Activated CD8-positive, alpha-beta memory T cell treated with anti-CD3 and anti-CD28 coated beads, Interleukin-2, amount 50 U/mL, for 4 hours (primary cell): ENCODE measurements at regions not wholly inside any gene's neighbourhood (a gene's known extent, or its start where the extent isn't known, plus 50 kb on each side); places are given as distances from the start of the nearest gene placed in this dataset.

Experiments used
- DNase-seq: peaks from one replicate; pipeline ENCODE4 v3.0.0-alpha.2; 2020

GRCh38 chr14:51307551-51307950 is 67.5 kb downstream of the TMX1 start:
- no peak for DNase-seq

GRCh38 chr14:51308866-51309265 is 68.8 kb downstream of the TMX1 start:
- no peak for DNase-seq

- no peak for DNase-seq
Measured at GRCh38 chr14:51310505-51310944, 70.5 kb downstream of the TMX1 start.

DNA sequence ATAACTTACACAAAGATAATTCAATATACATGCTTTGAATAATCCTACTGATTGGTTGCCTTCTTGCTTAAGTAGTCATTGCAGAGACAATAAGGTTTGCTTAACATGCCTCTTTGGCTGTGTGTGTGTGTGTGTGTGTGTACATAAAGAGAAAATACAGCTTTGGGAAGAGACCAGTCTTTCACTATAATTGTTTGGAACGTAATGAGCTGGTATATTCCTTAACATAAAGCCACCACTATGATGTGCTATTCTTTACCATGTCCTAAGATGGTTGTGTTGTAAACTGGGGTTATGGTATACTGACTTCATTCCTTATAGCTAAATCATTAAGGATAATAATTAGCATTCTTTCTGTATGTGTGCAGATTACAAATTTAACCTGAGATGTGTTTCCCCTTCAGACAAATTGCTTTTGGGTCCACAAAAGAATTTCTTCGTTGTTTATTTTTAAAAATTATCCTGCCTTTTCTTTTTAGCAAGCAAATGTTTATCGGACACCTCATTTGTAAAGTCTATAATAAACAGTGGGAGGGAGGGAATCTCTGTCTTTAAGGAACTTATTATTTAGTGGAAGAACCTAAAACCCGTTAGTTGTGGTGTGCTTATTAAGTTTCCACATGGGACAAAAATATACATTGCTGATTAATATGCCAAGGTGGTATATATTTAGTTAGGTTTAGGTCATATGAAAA is 74.4 kb downstream of the TMX1 start:
- no peak for DNase-seq

- DNase-seq = no peak
Measured at GRCh38 chr14:51317373-51317772, 77.3 kb downstream of the TMX1 start.

GRCh38 chr14:51318813-51319597 is 79.0 kb downstream of the TMX1 start:
- no peak for DNase-seq

GRCh38 chr14:51321036-51321435 is 81.0 kb downstream of the TMX1 start:
- no peak for DNase-seq

DNA sequence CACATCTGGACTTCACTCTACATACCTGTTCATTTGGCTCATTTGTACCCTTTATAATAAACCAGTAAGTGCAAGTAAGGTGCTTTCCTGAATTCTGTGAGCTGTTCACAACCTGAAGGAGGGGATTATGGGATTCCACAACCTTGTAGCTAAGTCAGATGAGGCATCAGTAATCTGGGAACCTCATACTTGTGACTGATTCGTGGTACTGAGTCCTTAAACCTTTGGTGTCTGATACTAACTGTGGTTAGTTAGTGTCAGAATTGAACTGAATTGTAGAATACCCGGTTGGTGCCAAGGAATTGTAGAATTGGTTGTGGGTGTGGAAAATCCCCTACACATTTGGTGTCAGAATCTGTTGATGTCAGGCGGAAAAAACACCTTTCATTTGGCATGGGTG is 83.4 kb downstream of the TMX1 start:
- no peak for DNase-seq

- DNase-seq = no peak
Measured at GRCh38 chr14:51327376-51327775, 87.3 kb downstream of the TMX1 start.

GRCh38 chr14:51328064-51328771 is 88.2 kb downstream of the TMX1 start:
- peak; percentile 16 for DNase-seq

DNA sequence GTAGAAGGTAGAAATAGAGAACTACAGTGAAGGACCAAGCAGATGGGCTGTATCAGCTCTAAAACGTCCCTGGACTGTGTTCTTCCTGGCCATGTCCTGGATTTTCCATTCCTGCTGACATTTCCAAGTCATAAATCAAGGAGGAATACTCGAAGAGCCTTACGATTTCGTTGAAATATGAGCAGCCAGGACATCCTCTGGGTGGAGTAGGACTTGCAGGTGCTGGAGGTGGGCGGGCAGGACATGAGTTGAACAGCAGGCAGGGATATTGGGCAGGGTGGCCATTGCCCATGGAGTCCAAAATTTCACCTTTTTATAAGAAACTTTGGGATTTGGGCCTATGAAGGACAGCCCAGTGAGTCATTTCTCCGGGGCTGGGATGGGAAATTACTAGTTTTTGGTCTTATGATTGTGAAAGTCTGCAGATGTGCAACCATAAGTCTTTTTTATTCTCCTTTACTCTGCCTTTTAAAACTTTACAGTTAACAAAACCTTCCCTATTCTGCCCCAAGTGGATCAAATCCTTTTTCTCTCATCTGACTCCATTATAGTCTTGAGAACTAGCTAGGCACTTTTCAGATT is 88.8 kb downstream of the TMX1 start:
- DNase-seq = no peak

DNA sequence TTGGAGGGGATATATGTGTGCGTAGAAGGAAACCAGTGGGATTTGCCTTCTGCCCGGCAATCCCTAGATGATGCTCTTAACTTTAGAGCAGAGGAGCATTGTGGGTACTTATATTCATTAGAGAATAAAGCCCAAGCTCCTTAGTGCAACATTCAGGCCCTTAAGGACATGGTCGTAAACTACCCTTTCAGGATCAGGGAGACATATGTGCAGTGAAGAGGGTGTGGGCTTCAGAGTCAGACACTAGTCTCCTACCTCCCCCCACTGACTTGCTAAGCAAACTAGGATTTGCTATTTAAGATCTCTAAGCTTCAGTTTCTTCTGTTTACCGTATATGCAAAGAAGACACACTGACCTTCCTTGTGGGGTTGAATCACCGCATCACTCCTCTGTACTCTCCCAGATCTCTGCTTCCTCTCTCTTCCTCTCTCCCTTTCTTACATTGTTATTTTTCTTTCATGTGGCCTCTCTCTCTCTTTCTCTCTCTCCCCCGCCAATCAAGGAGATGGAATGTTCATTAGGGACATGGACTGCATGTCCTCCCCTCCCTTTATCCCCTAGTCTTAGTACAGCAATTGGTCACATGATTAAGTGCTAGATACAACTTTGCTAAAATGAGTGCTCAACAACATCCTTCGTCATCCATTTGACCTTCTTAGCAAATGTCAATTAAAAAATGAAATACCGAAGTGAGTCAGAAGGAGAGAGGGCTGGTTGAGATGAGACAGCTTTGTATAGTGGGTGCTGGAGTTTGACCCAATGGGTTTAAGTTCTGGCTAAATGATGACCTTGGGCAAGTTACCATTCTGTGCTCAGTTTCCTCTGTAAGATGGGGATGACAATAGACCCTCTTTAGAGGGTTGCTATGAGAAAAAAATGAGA is 91.7 kb downstream of the TMX1 start:
- DNase-seq = no peak

DNA sequence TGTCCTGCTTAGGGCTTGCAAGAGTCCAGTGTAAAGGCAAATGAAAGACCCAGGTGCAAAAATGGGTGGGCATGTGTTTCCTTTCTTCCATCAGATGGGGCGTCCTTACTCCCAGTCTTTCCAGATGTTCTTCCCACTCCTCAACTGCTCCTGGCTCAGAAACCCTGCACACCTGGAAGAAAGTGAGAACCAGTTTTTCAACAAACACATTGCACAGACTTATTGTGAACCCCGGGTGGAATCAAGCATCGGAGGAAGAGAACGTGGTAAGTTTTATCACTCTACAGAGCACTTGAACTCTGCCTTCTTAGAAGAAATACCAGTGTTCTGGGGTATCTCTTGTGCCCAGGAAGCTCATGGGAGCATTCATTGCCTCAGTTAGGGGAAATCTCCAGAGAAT is 93.3 kb downstream of the TMX1 start:
- DNase-seq = no peak

DNA sequence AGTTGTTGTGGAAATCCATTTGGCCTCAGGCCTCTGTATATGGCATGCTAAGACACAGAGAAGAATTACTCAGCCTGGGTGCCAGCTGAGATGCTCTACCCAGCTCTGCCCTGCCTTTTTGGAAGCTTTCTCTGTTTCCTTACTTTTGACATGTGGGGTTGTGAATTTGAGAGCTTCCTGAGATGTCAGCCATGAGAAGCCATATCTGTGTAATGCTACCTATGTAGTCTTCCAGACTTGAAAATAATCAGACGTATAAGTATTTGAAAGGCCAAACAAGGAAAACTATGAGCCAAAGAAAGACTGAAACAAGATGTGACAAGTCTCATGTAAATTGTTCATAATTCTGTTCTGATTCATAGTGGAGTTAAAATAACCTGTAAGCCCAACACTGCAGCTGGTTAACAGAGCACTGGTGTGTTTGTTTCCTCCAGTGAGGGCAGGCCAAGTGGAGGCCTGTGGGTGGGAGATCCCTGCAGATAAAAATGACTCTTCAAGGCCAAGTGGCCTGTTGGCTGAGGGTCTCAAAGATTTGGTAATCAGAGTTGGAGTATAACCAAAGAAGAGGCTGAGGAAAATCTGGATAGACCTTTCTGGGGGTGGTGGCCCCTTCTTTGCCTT is 94.0 kb downstream of the TMX1 start:
- no peak for DNase-seq

DNA sequence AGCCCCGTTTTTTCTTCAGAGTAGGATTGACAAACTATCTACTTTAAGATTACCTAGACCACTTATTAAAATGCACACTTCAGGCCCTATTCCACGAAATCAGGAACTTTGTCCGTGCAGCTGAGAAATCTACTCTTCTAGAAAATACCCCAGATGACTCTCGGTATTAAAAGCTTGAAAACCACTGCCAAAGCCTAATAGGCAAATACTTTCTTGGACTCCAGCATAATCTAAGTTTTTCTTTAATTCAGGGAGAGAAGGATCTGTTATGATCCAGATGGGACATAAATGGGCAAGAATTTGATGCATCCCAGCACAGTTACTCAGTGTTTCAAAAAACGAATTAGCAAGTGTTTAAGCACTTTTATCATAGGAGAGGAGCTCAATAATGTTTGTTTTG is 94.5 kb downstream of the TMX1 start:
- no peak for DNase-seq

GRCh38 chr14:51335531-51335930 is 95.5 kb downstream of the TMX1 start:
- no peak for DNase-seq

DNA sequence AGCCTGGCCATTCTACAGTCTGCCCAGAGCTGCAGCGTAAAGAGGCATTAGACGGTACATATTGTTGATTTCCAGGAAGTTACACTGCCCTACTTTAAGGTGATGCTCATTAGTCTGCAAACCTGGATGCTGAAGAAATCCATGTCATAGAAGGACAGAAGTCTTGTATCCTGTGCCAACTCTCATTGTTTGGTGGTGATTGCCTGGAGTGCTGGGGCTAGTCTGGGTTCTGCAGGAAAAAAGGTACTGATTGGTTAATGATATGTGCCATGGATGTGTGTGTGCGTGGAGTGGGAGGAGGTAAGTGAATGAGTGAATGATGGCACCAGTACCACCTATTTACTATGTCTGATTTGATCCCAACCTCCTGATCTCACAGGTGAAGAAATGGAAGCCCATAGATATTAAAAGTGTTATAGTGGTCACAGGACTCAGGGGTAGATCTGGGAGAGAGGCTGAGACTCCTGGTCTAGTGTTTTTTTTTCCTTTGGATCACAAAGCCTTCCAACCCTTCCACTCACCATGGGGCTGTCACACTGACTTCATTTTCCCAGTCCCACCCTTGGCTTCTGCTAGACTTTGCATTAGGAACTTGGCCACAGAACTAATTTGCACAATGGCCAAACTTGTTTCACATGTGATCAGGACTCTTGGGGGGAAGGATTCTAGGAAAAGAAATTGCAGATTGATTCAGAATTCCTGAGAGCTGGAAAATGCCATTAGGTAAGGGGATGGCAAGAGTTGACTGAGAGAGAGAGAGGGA is 96.1 kb downstream of the TMX1 start:
- DNase-seq = no peak

GRCh38 chr14:51336734-51337133 is 96.7 kb downstream of the TMX1 start:
- no peak for DNase-seq

DNA sequence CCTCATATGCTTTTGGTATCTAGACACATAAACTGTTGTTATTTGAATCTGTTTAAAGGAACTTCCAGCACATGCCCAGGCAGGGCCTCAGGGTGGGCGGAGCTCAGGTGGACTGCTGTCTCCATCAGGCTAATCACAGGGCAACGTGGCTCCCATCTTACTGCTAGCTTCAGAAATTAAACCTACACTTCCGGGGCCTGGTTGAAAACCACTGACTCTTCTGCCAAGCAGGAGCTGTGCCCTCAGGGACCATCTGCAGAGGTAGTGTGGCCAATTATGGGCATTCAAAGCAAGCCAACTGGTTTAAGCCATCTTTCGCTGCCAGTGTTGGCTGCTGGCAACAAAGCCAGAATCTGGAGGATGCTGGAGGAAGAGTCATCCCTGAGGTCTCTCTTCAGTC is 97.5 kb downstream of the TMX1 start:
- no peak for DNase-seq

- DNase-seq = no peak
Measured at GRCh38 chr14:51341338-51341737, 101.3 kb downstream of the TMX1 start.

- DNase-seq = no peak
Measured at GRCh38 chr14:51342226-51342625, 102.2 kb downstream of the TMX1 start.
